H9 (cell line): ENCODE measurements at regions not wholly inside any gene's neighbourhood (a gene's known extent, or its start where the extent isn't known, plus 50 kb on each side); places are given as distances from the start of the nearest gene placed in this dataset.

Experiments used
- DNase-seq: peaks from one replicate; pipeline ENCODE4 v3.0.0-alpha.2; 2017
- H2AFZ ChIP-seq: one replicate; pipeline ENCODE4 v1.6.1; 2013; ENCODE audit warnings: mild to moderate bottlenecking, low read length, control low read depth, moderate library complexity
- H2AK5ac ChIP-seq: 2 replicates; pipeline ENCODE4 v1.6.1; 2013; ENCODE audit warnings: low read length, control low read depth, mixed read lengths; ENCODE audit not compliant: insufficient read length
- H2BK120ac ChIP-seq: one replicate; pipeline ENCODE4 v1.6.1; 2013; ENCODE audit warnings: low read depth, mild to moderate bottlenecking, low read length, control low read depth, inconsistent platforms; ENCODE audit not compliant: poor library complexity, severe bottlenecking
- H2BK12ac ChIP-seq: 2 replicates; pipeline ENCODE4 v1.6.1; 2013; ENCODE audit warnings: low read length, control low read depth, mixed read lengths, low read depth; ENCODE audit not compliant: insufficient read length
- H2BK15ac ChIP-seq: 2 replicates; pipeline ENCODE4 v1.6.1; 2013; ENCODE audit warnings: low read depth, low read length, control low read depth
- H2BK20ac ChIP-seq: one replicate; pipeline ENCODE4 v1.6.1; 2013; ENCODE audit warnings: low read depth, mild to moderate bottlenecking, low read length, control low read depth, inconsistent platforms; ENCODE audit not compliant: poor library complexity, severe bottlenecking
- H2BK5ac ChIP-seq: 2 replicates; pipeline ENCODE4 v1.6.1; 2013; ENCODE audit warnings: low read length, control low read depth, mixed read lengths; ENCODE audit not compliant: insufficient read length
- H3K14ac ChIP-seq: 2 replicates; pipeline ENCODE4 v1.6.1; 2013; ENCODE audit warnings: low read length, control low read depth; ENCODE audit not compliant: insufficient read depth
- H3K18ac ChIP-seq: 2 replicates; pipeline ENCODE4 v1.6.1; 2013; ENCODE audit warnings: low read depth, mild to moderate bottlenecking, mixed read lengths, low read length, control low read depth; ENCODE audit not compliant: insufficient read length
- H3K23ac ChIP-seq: 2 replicates; pipeline ENCODE4 v1.6.1; 2013; ENCODE audit warnings: low read length, control low read depth, mixed read lengths, low read depth; ENCODE audit not compliant: insufficient read length
- H3K23me2 ChIP-seq: 2 replicates; pipeline ENCODE4 v1.6.1; 2013; ENCODE audit warnings: low read depth, mild to moderate bottlenecking, mixed read lengths, low read length, control low read depth; ENCODE audit not compliant: insufficient read length, poor library complexity, severe bottlenecking
- H3K27ac ChIP-seq: 2 replicates; pipeline ENCODE4 v1.5.1; 2013; ENCODE audit warnings: low read length, control low read depth, mixed read lengths, low read depth; ENCODE audit not compliant: insufficient read length
- H3K27me3 ChIP-seq: 2 replicates; pipeline ENCODE4 v1.6.1; 2013; ENCODE audit warnings: low read length, control low read depth, inconsistent platforms; ENCODE audit not compliant: insufficient read depth
- H3K4ac ChIP-seq: 2 replicates; pipeline ENCODE4 v1.6.1; 2013; ENCODE audit warnings: low read depth, mild to moderate bottlenecking, control low read depth, inconsistent platforms, low read length, moderate library complexity
- H3K4me1 ChIP-seq: 2 replicates; pipeline ENCODE4 v1.6.1; 2013; ENCODE audit warnings: low read length, control low read depth, inconsistent platforms; ENCODE audit not compliant: insufficient read depth
- H3K4me2 ChIP-seq: 2 replicates; pipeline ENCODE4 v1.6.1; 2013; ENCODE audit warnings: low read length, control low read depth, mixed read lengths; ENCODE audit not compliant: insufficient read length, insufficient read depth
- H3K56ac ChIP-seq: 2 replicates; pipeline ENCODE4 v1.6.1; 2013; ENCODE audit warnings: low read depth, mild to moderate bottlenecking, mixed read lengths, low read length, control low read depth; ENCODE audit not compliant: insufficient read length
- H3K79me1 ChIP-seq: 2 replicates; pipeline ENCODE4 v1.6.1; 2013; ENCODE audit warnings: low read depth, mild to moderate bottlenecking, moderate library complexity, low read length, control low read depth, inconsistent platforms; ENCODE audit not compliant: insufficient read depth, poor library complexity, severe bottlenecking
- H3K79me2 ChIP-seq: 2 replicates; pipeline ENCODE4 v1.6.1; 2013; ENCODE audit warnings: low read length, control low read depth, inconsistent platforms; ENCODE audit not compliant: insufficient read depth
- H3K9ac ChIP-seq: 2 replicates; pipeline ENCODE4 v1.6.1; 2013; ENCODE audit warnings: low read length, control low read depth, mixed read lengths; ENCODE audit not compliant: insufficient read length; ENCODE audit errors: extremely low read depth
- H3K9me3 ChIP-seq: one replicate; pipeline ENCODE4 v1.6.1; 2013; ENCODE audit warnings: low read depth, low read length, inconsistent platforms; ENCODE audit not compliant: control insufficient read depth
- H3T11ph ChIP-seq: one replicate; pipeline ENCODE4 v1.6.1; 2013; ENCODE audit warnings: mild to moderate bottlenecking, low read length, control low read depth, inconsistent platforms
- H4K20me1 ChIP-seq: one replicate; pipeline ENCODE4 v1.6.1; 2013; ENCODE audit not compliant: control insufficient read depth, insufficient read length, insufficient read depth
- H4K5ac ChIP-seq: 2 replicates; pipeline ENCODE4 v1.6.1; 2013; ENCODE audit warnings: low read depth, mild to moderate bottlenecking, mixed read lengths, low read length, control low read depth; ENCODE audit not compliant: insufficient read length
- H4K8ac ChIP-seq: replicated peaks from 2 replicates; pipeline ENCODE4 v1.6.1; 2013; ENCODE audit warnings: low read length, control low read depth, mixed read lengths, low read depth; ENCODE audit not compliant: insufficient read length
- H4K91ac ChIP-seq: 2 replicates; pipeline ENCODE4 v1.6.1; 2013; ENCODE audit warnings: low read depth, mild to moderate bottlenecking, moderate library complexity, mixed read lengths, low read length, control low read depth; ENCODE audit not compliant: insufficient read length
- H3K27ac Mint-ChIP-seq, 3 experiments: 2 replicates in 2 of 3; 3 replicates in 1 of 3; pipeline ENCODE4 v1.8.0; 2020 to 2021; ENCODE audit warnings: mixed read lengths in 3 of 3, mild to moderate bottlenecking in 1 of 3, moderate library complexity in 1 of 3
- H3K27me3 Mint-ChIP-seq: 2 replicates; pipeline ENCODE4 v1.8.0; 2021; ENCODE audit warnings: low read depth, mild to moderate bottlenecking, moderate library complexity, mixed read lengths
- H3K36me3 Mint-ChIP-seq, 3 experiments: 2 replicates in 2 of 3; 3 replicates in 1 of 3; pipeline ENCODE4 v1.8.0; 2020 to 2021; ENCODE audit warnings: low read depth in 3 of 3, mixed read lengths in 3 of 3; ENCODE audit not compliant: insufficient read depth in 1 of 3
- H3K4me1 Mint-ChIP-seq, 2 experiments: 2 replicates each; pipeline ENCODE4 v1.8.0; 2020; ENCODE audit warnings: mixed read lengths in 2 of 2
- H3K4me3 Mint-ChIP-seq, 2 experiments: 2 replicates in 1 of 2; 3 replicates in 1 of 2; pipeline ENCODE4 v1.8.0; 2020 to 2021; ENCODE audit warnings: mild to moderate bottlenecking in 2 of 2, mixed read lengths in 2 of 2, moderate library complexity in 1 of 2
- H3K9me3 Mint-ChIP-seq, 2 experiments: 2 replicates in 1 of 2; 3 replicates in 1 of 2; pipeline ENCODE4 v1.8.0; 2020; ENCODE audit warnings: mild to moderate bottlenecking in 2 of 2, mixed read lengths in 2 of 2, moderate library complexity in 1 of 2
- CTCF ChIP-seq: fragments of 200-600 bp; sonication (generic); conservative IDR thresholded peaks from 3 replicates; pipeline ENCODE4 v1.8.0; 2021; ENCODE audit warnings: antibody characterized with exemption, mild to moderate bottlenecking

DNA sequence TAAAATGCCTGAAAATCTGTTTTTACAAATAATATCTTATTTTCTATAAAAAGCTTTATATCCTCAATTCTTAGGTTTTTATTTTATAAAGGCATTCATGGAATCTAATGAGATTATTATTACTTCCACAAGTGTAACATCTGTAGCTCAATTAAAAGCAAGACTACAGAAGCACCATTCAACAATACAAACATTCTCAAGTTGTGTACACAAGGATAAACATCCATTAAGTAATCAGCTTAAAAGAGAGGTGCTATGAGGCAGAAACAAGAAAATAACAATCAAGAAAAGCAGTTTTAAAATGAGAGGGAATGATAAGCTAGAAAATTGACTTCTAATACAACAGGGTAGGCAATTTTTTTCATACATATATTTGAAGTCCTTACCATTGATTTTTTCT is 326.1 kb downstream of the MRPL39 start:
- Mint-ChIP-seq H3K4me1 (peaks cover 17 to 27% of the 10 kb centered on the region in 2 experiments), H3K9me3 (peaks cover 0 to 3% of the 10 kb centered on the region in 2 experiments; a peak in 1 of 5 replicates), H3K27ac (no peak overlapping the region), H3K36me3 (no peaks in the 10 kb centered on the region), H3K27me3 (peaks cover 2% of the 10 kb centered on the region), H3K4me3 (no peak overlapping the region)
- Histone ChIP-seq H3K56ac (no peak overlapping the region), H2BK5ac (no peak overlapping the region), H2BK15ac (no peak overlapping the region), H2AFZ (no peak overlapping the region), H2BK20ac (no peak overlapping the region), H3K4ac (no peak overlapping the region), H4K20me1 (no peaks in the 10 kb centered on the region), H3K9me3 (no peaks in the 10 kb centered on the region), H3K23me2 (no peaks in the 10 kb centered on the region), H3K23ac (no peak overlapping the region), H2AK5ac (no peak overlapping the region), H3K27ac (no peak overlapping the region), H3T11ph (no peak overlapping the region), H3K27me3 (no peaks in the 10 kb centered on the region), H4K91ac (no peak overlapping the region), H3K18ac (no peak overlapping the region), H3K4me1 (peaks cover 2% of the 10 kb centered on the region; the same call in 1 of the 2 replicates), H3K9ac (no peak overlapping the region), H3K79me1 (no peaks in the 10 kb centered on the region), H3K79me2 (no peaks in the 10 kb centered on the region), H3K14ac (no peak overlapping the region), H4K8ac (no peak overlapping the region), H2BK120ac (no peak overlapping the region), H3K4me2 (no peak overlapping the region), H4K5ac (no peak overlapping the region), H2BK12ac (no peak overlapping the region)
- no peak for TF ChIP-seq CTCF
- no peak for DNase-seq
